Suprapubic skin (tissue), 4 donors: ENCODE measurements at regions not wholly inside any gene's neighbourhood (a gene's known extent, or its start where the extent isn't known, plus 50 kb on each side); places are given as distances from the start of the nearest gene placed in this dataset.

Experiments used
- DNase-seq, 2 donors: peaks; one replicate each; pipeline ENCODE4 v3.0.0-alpha.2; 2019; ENCODE audit warnings: low spot score in 2 of 2
- H3K27ac ChIP-seq: fragments of 200-600 bp; sonication (generic); one replicate; pipeline ENCODE4 v1.5.1; 2019
- H3K27me3 ChIP-seq: fragments of 200-600 bp; sonication (generic); one replicate; pipeline ENCODE4 v1.5.1; 2019
- H3K36me3 ChIP-seq: fragments of 200-600 bp; sonication (generic); one replicate; pipeline ENCODE4 v1.5.1; 2019
- H3K4me1 ChIP-seq: fragments of 200-600 bp; sonication (generic); one replicate; pipeline ENCODE4 v1.5.1; 2019
- H3K4me3 ChIP-seq: fragments of 200-600 bp; sonication (generic); one replicate; pipeline ENCODE4 v1.5.1; 2019; ENCODE audit warnings: mild to moderate bottlenecking
- H3K9me3 ChIP-seq: fragments of 200-600 bp; sonication (generic); one replicate; pipeline ENCODE4 v1.5.1; 2019
- CTCF ChIP-seq, 2 donors: fragments of 200-600 bp in 1 of 2; fragments of 450-650 bp in 1 of 2; sonication (generic) in 1 of 2; IDR thresholded peaks; one replicate each; pipeline ENCODE4 v1.5.1; 2016 to 2019; ENCODE audit warnings: antibody characterized with exemption in 2 of 2, mild to moderate bottlenecking in 1 of 2, moderate library complexity in 1 of 2
- EP300 ChIP-seq: sonication (generic); formaldehyde crosslinking; IDR thresholded peaks from one replicate; pipeline ENCODE4 v1.6.1; 2017; ENCODE audit warnings: antibody characterized with exemption
- POLR2A ChIP-seq, 2 donors: fragments of 450-650 bp; IDR thresholded peaks; one replicate each; pipeline ENCODE4 v1.6.1; 2017; ENCODE audit warnings: antibody characterized with exemption in 2 of 2, mild to moderate bottlenecking in 2 of 2, moderate library complexity in 2 of 2
- POLR2AphosphoS5 ChIP-seq, 3 donors: sonication (generic); formaldehyde crosslinking; IDR thresholded peaks; one replicate each; pipeline ENCODE4 v1.6.1; 2017; ENCODE audit warnings: antibody characterized with exemption in 3 of 3
- WGBS: methylation state at CpG from one replicate; pipeline ENCODE4 v1.1.5; 2018; 5-methylcytosine and 5-hydroxymethylcytosine counted together

- no peaks in the 10 kb centered on the region for H3K36me3 ChIP-seq
- H3K4me3 ChIP-seq, result no peak overlapping the region
- no peak for TF ChIP-seq POLR2AphosphoS5 (IDR thresholded peaks at IDR 0.05)
- TF ChIP-seq POLR2A (IDR thresholded peaks at IDR 0.05), result no peak
- no peak for TF ChIP-seq CTCF (IDR thresholded peaks at IDR 0.05)
- TF ChIP-seq EP300, result no peak
- H3K27ac ChIP-seq, result no peak overlapping the region
- H3K4me1 ChIP-seq, result peaks cover 4% of the 10 kb centered on the region
- WGBS, result 90% methylated on average over 5 of the region's 5 CpGs
- no peaks in the 10 kb centered on the region for H3K27me3 ChIP-seq
- no peak for DNase-seq
- H3K9me3 ChIP-seq, result peaks cover 4% of the 10 kb centered on the region
Observed at GRCh38 chr15:69643476-69643875, 190.9 kb downstream of the RPLP1 start.

GRCh38 chr15:69643971-69644370 lies 191.4 kb downstream of the RPLP1 start:
- no peak overlapping the region for H3K4me3 ChIP-seq
- no peak overlapping the region for H3K27ac ChIP-seq
- no peak for TF ChIP-seq CTCF (IDR thresholded peaks at IDR 0.05)
- no peak for TF ChIP-seq POLR2A (IDR thresholded peaks at IDR 0.05)
- no peak for TF ChIP-seq POLR2AphosphoS5 (IDR thresholded peaks at IDR 0.05)
- no peak for TF ChIP-seq EP300
- H3K9me3 ChIP-seq, result peaks cover 4% of the 10 kb centered on the region
- H3K36me3 ChIP-seq, result no peaks in the 10 kb centered on the region
- DNase-seq, result no peak
- H3K4me1 ChIP-seq, result peaks cover 9% of the 10 kb centered on the region
- peaks cover 1% of the 10 kb centered on the region for H3K27me3 ChIP-seq
- 87% methylated on average over 1 of the region's 1 CpG for WGBS

- H3K36me3 ChIP-seq, result no peaks in the 10 kb centered on the region
- DNase-seq, result no peak
- peaks cover 4% of the 10 kb centered on the region for H3K9me3 ChIP-seq
- H3K4me3 ChIP-seq, result no peak overlapping the region
- peaks cover 6% of the 10 kb centered on the region for H3K27me3 ChIP-seq
- TF ChIP-seq POLR2AphosphoS5 (IDR thresholded peaks at IDR 0.05), result no peak
- TF ChIP-seq EP300, result no peak
- TF ChIP-seq CTCF (IDR thresholded peaks at IDR 0.05), result no peak
- TF ChIP-seq POLR2A (IDR thresholded peaks at IDR 0.05), result no peak
- 73% methylated on average over 1 of the region's 1 CpG for WGBS
- peaks cover 13% of the 10 kb centered on the region for H3K4me1 ChIP-seq
- no peak overlapping the region for H3K27ac ChIP-seq
Observed at GRCh38 chr15:69644876-69645275, 192.3 kb downstream of the RPLP1 start.

GRCh38 chr15:69647142-69647513 lies 194.5 kb downstream of the RPLP1 start:
- peaks cover 10% of the 10 kb centered on the region for H3K27me3 ChIP-seq
- H3K4me3 ChIP-seq, result no peak overlapping the region
- H3K4me1 ChIP-seq, result peaks cover 13% of the 10 kb centered on the region
- H3K36me3 ChIP-seq, result no peaks in the 10 kb centered on the region
- no peaks in the 10 kb centered on the region for H3K9me3 ChIP-seq
- DNase-seq, result no peak
- no peak for TF ChIP-seq CTCF (IDR thresholded peaks at IDR 0.05)
- TF ChIP-seq POLR2AphosphoS5 (IDR thresholded peaks at IDR 0.05), result no peak
- no peak for TF ChIP-seq EP300
- TF ChIP-seq POLR2A (IDR thresholded peaks at IDR 0.05), result no peak
- 100% methylated on average over 1 of the region's 1 CpG for WGBS
- no peak overlapping the region for H3K27ac ChIP-seq

GRCh38 chr15:69648212-69648611 lies 195.6 kb downstream of the RPLP1 start:
- H3K27ac ChIP-seq, result no peak overlapping the region
- peak in 1 of 2 donors; percentile 70 for DNase-seq
- H3K27me3 ChIP-seq, result peaks cover 10% of the 10 kb centered on the region
- H3K4me1 ChIP-seq, result peaks cover 13% of the 10 kb centered on the region
- H3K9me3 ChIP-seq, result no peaks in the 10 kb centered on the region
- TF ChIP-seq POLR2A (IDR thresholded peaks at IDR 0.05) (no peak), CTCF (IDR thresholded peaks at IDR 0.05) (no peak), POLR2AphosphoS5 (IDR thresholded peaks at IDR 0.05) (no peak), EP300 (no peak)
- no peak overlapping the region for H3K4me3 ChIP-seq
- 40% methylated on average over 14 of the region's 14 CpGs for WGBS
- H3K36me3 ChIP-seq, result no peaks in the 10 kb centered on the region
